NCI-H2107 treated with DMSO at 0.1 percent for 48 hours (cell line): ENCODE measurements at regions not wholly inside any gene's neighbourhood (a gene's known extent, or its start where the extent isn't known, plus 50 kb on each side); places are given as distances from the start of the nearest gene placed in this dataset.
"Not testable (repeated sequence)": the region's sequence is repeated elsewhere in the genome, so short reads cannot be mapped to it uniquely, and the experiment has no call there.

Experiments
- DNase-seq: peaks from one replicate; lab custom pipeline; 2025; ENCODE audit not compliant: unreplicated experiment; lab: John Stamatoyannopoulos, UW

DNA sequence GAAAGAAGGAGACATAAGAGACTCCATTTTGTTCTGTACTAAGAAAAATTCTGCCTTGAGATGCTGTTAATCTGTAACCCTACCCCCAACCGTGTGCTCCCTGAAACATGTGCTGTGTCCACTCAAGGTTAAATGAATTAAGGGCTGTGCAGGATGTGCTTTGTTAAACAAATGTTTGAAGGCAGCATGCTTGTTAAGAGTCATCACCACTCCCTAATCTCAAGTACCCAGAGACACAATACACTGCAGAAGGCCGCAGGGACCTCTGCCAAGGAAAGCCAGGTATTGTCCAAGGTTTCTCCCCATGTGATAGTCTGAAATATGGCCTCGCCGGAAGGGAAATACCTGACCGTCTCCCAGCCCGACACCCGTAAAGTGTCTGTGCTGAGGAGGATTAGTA, 152.4 kb upstream of the NOTCH2NLA start:
- not testable (repeated sequence) for DNase-seq

GRCh38 chr1:146376708-146377496, 148.1 kb upstream of the NOTCH2NLA start:
- DNase-seq: peak; percentile 96

DNA sequence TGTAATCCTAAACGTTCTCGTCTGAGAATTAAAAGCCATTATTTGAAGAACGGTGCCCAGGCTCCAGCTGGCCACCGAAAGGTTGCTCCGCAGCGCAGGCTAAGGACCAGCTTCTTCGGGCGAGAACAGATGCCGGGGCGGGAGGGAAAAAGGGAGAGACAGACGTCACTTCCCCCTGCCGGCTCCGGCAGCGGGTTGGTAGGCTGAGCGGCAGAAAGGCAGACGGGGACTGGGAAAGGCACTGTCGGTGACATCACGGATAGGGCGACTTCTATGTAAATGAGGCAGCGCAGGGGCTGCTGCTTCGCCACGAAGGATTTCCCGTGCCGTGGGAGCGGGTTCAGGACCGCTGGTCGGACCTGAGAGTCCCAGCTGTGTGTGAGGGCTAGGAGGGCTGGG, 147.5 kb upstream of the NOTCH2NLA start:
- peak; percentile 13 for DNase-seq

GRCh38 chr1:146375108-146375507, 146.3 kb upstream of the NOTCH2NLA start:
- not testable (repeated sequence) for DNase-seq

DNA sequence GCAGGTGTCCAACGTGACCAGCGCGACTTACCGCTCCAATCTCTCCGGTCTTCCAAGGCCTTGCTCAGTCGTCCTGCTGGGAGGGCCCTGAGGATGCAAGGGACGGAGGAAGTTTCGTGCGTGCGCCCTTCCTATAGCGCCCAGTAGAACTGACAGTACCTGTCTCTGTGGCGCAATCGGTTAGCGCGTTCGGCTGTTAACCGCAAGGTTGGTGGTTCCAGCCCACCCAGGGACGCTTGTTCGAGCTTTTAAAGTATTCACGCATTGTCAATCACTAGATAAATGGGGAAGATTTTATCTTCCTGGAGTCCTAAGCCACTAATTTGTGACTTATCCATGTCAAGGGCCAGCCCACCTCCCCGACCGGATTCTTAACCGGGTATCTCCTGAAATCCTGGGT, 141.1 kb upstream of the NOTCH2NLA start:
- not testable (repeated sequence) for DNase-seq

- DNase-seq: not testable (repeated sequence)
Observed at GRCh38 chr1:146355373-146355772, 126.6 kb upstream of the NOTCH2NLA start.

- DNase-seq: not testable (repeated sequence)
Observed at GRCh38 chr1:146326863-146327262, 98.0 kb upstream of the NOTCH2NLA start.

- not testable (repeated sequence) for DNase-seq
Observed at GRCh38 chr1:146324463-146324862, 95.6 kb upstream of the NOTCH2NLA start.

- not testable (repeated sequence) for DNase-seq
Observed at GRCh38 chr1:146323302-146323701, 94.5 kb upstream of the NOTCH2NLA start.

DNA sequence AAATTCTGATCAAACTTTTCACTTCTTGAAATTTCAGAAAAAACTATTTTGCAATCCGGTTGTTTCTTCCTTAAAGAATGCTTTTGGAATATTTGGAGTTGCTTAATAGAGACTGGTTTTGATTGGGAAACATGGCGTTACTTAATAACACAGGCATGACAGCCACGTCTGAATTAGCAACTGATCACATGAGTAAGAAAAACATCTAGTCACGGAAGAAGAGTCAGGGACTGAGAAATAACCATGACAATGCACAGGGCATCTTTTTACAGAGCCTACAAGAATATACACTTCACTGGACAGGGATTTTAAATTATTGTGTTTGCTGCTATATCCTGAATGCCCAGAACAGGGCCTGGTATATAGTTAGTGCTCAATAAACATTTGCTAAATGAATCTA, 94.1 kb upstream of the NOTCH2NLA start:
- DNase-seq: not testable (repeated sequence)

DNA sequence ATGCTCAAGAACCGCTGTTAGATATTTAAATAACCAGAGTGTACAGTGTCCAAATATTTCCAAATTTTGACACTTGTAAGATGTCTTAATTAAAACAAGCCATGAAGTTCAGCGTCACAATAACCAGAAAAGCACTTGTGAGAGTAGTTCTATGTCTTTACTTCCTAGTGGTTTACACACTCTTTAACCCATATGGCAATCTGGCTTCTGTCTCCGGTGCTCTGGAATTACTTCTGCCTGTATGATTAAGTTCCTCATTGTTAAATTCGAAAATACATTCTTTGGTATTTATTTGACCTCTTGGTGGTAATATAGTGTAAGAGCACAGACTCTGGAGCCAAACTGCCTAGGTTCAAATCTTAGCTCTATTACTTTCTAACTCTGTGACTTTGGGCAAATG, 89.9 kb upstream of the NOTCH2NLA start:
- DNase-seq: not testable (repeated sequence)

DNA sequence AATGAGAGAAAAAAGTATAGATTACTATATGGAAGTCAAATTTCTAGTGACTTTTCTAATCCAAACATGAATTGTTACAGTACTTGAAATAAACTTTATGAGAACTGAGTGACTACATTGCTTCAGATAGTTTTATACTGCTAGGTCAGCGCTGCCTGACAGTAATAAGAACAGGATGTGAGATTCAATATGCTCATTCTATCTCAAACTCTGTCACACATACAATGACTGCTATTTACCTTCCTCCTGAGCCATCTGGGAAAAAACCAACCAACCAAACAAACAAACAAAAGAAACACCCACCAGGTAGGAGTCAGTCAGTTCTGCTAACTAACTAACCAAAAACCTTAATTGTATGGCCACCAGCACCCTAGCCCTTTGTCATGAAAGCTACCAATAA, 89.0 kb upstream of the NOTCH2NLA start:
- DNase-seq: not testable (repeated sequence)

- not testable (repeated sequence) for DNase-seq
Observed at GRCh38 chr1:146314449-146315246, 85.8 kb upstream of the NOTCH2NLA start.

DNA sequence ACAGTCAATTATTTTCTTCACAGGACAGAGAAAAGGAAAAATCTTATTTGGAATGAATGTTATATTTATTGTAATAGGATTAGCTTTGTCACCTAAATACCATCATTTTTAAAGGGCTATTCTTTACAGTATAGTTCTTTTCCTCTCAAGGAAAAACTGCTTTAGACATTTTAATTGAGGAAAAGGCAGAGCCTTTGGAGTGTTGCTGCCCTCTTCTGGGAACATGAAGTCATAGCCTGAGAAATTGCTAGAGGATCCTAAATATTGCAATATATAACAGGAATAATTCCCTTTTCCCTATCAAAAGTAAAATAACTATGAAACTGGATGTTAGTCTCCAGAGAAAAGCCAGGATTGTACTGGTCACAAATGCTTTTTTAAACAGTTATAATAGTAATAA, 81.8 kb upstream of the NOTCH2NLA start:
- not testable (repeated sequence) for DNase-seq

DNA sequence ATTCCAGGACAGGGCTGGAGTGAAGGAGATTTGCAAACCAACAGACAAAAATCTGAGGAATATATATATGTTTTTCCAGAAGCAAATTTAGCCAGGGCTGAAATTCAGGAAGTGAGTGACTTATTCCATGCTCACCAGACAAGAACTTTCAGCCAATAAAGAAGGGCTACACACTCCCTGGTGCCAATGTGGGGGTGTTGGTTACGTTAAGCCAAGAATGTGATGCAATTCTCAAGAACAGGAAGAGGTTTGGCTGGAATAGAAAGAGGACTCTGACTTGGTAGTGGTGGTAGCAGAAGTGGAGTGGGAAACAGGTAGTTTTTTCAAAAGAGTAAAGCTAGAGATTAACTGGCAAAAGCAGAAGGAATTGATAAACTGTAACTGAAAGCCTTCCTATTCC, 80.6 kb upstream of the NOTCH2NLA start:
- not testable (repeated sequence) for DNase-seq

- DNase-seq: not testable (repeated sequence)
Observed at GRCh38 chr1:146308892-146309291, 80.1 kb upstream of the NOTCH2NLA start.

GRCh38 chr1:146308152-146308551, 79.3 kb upstream of the NOTCH2NLA start:
- not testable (repeated sequence) for DNase-seq

DNA sequence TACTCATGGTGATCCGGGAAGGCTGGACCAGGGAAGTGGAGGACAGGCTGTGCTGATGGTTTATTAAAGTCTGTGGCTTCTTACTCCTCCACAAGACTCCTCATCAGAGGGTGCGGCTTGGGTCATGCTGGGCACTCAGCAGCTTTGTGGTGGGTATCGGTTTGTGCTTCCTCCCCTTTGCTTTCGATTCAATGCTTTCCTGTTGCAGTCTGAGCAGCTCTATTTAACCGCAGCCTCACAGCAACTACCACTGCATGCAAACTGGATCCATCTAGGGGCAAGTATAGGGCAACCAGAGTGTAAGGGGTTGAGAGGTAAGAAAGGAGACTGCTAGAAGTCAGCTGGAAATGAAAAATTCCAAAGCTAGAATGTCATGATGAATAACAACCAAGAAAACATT, 78.8 kb upstream of the NOTCH2NLA start:
- not testable (repeated sequence) for DNase-seq

DNA sequence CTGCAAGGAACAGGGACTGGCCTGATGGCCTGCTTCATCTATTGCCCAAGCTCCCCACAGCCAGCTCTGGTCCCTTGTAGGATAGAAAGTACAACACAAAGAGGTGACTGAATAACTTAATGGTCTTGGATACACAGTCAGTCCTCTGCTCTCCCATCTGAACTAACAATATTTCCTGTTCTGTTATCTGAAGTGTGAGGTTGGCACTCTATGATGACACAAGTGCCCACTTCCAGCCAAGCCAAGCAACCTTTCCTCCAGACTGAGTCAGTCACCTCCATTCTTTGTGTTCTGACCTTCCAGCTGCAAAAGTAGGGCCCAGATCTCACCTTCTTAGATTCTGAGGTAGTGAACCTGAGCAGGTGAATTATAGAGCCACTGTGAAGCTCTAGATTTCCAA, 77.8 kb upstream of the NOTCH2NLA start:
- not testable (repeated sequence) for DNase-seq

DNA sequence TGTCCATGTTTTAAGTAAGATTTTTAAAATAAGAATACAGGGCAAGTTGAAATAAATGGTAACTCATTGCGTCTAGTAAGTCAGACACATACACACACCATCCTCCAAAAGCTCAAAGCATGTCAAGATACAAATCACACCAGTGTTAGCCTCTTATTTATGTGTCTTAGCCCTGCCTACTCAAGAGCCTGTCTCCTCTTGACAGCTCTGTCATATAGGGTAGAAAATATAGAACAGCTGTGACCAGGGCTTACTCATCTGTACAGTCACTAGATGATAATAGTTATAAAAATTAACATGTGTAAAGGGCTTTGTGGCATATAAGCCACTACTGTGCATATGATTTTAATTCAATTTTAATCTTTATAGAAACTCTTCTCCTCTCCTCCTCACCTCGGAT, 76.6 kb upstream of the NOTCH2NLA start:
- not testable (repeated sequence) for DNase-seq

- not testable (repeated sequence) for DNase-seq
Observed at GRCh38 chr1:146298575-146298897, 69.7 kb upstream of the NOTCH2NLA start.
